ENCODE measurements at regions not wholly inside any gene's neighbourhood (a gene's known extent, or its start where the extent isn't known, plus 50 kb on each side); places are given as distances from the start of the nearest gene placed in this dataset.

DNA sequence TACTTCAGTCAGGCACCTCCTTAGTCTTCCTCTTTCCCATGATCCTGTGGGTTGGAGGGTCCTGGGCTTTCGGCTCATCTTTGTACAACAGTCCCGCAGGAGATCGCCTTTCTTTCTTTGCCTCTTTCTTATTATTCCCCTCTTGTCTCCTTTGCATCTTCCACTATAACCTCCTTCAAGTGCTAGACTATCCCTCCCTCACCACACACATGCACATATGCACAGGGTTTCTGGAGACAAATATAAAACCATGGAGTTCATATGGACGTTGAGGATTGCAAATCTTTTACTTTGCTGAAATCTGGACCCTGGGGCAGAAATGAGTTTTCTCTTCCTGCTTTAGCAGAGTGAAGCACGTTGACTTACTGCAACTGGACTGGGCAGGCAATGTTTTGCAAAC, 80.3 kb downstream of the TMEM17 start:
- Histone ChIP-seq H3K4me1 (peaks cover 38% of the 10 kb centered on the region), H3K36me3 (no peaks in the 10 kb centered on the region), H3K27me3 (no peaks in the 10 kb centered on the region), H3K27ac (peak overlapping the region; percentile 68), H3K4me3 (no peak overlapping the region), H3K9me3 (no peaks in the 10 kb centered on the region)
- 67% methylated on average over 5 of the region's 5 CpGs for WGBS
- DNase-seq (ENCODE audit: low spot score in 2 of 2): no peak
- TF ChIP-seq POLR2A (IDR thresholded peaks at IDR 0.05) (no peak), POLR2AphosphoS5 (IDR thresholded peaks at IDR 0.05) (no peak), EP300 (IDR thresholded peaks at IDR 0.05) (no peak)
- TF ChIP-seq, protein P1, sequence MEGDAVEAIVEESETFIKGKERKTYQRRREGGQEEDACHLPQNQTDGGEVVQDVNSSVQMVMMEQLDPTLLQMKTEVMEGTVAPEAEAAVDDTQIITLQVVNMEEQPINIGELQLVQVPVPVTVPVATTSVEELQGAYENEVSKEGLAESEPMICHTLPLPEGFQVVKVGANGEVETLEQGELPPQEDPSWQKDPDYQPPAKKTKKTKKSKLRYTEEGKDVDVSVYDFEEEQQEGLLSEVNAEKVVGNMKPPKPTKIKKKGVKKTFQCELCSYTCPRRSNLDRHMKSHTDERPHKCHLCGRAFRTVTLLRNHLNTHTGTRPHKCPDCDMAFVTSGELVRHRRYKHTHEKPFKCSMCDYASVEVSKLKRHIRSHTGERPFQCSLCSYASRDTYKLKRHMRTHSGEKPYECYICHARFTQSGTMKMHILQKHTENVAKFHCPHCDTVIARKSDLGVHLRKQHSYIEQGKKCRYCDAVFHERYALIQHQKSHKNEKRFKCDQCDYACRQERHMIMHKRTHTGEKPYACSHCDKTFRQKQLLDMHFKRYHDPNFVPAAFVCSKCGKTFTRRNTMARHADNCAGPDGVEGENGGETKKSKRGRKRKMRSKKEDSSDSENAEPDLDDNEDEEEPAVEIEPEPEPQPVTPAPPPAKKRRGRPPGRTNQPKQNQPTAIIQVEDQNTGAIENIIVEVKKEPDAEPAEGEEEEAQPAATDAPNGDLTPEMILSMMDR (IDR thresholded peaks at IDR 0.05): no peak

DNA sequence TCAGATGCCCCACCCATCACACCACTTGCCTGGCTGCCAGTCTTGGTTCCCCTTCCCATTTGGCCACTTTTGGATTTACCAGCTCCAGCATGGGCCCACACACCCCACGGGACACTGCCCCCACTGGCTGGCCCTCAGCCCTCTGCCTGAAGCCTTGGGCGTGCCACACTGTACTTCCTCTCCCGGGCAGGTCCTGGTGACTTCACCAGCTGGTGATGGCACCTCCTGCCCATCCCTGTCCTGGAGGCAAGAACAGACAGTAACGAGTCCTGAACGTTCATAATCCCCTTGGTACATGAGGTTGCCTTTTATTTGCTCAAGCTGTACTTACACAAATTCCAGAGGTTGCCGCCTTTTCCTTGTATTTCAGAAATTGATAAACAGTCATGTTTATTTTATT, 81.1 kb downstream of the TMEM17 start:
- TF ChIP-seq EP300 (IDR thresholded peaks at IDR 0.05): no peak
- peak in 2 of 3 donors; percentile 17 to 86 for TF ChIP-seq POLR2AphosphoS5 (IDR thresholded peaks at IDR 0.05)
- Histone ChIP-seq H3K36me3 (no peaks in the 10 kb centered on the region), H3K9me3 (no peaks in the 10 kb centered on the region), H3K27ac (peak overlapping the region; percentile 68), H3K4me1 (peaks cover 38% of the 10 kb centered on the region), H3K27me3 (no peaks in the 10 kb centered on the region), H3K4me3 (no peak overlapping the region)
- 39% methylated on average over 5 of the region's 6 CpGs for WGBS
- peak in 1 of 2 donors; percentile 76 for DNase-seq (ENCODE audit: low spot score in 2 of 2)

DNA sequence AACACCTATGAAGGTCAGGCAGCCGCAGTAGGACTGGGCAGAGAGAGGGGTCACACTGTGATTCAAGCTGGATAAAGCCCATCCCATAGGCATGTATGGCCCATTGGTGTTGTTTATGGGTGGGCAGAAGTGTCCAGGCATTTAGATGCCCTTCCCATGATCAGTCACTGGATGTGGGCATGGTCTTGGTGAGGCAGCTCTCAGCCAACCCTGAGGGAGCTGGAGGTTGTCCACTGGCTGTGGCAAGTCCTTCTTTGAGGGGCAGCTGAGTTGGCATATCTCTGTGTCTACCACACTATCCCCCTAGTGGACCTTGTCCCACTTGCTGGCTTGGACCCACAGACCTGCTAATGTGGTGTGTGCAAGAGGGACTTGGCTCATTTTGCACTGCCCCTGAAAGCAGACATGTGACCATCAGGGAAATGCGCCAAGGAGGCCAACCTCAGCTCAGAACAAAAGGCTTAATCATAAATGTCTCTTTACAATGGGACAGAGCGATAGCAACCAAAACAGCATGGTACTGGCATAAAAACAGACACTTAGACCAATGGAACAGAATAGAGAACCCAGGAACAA, 82.0 kb downstream of the TMEM17 start:
- Histone ChIP-seq H3K9me3 (no peaks in the 10 kb centered on the region), H3K27me3 (no peaks in the 10 kb centered on the region), H3K27ac (peak overlapping the region; percentile 68), H3K4me3 (no peak overlapping the region), H3K36me3 (no peaks in the 10 kb centered on the region), H3K4me1 (peaks cover 38% of the 10 kb centered on the region)
- DNase-seq (ENCODE audit: low spot score in 2 of 2): no peak
- TF ChIP-seq POLR2A (IDR thresholded peaks at IDR 0.05): no peak
- TF ChIP-seq EP300 (IDR thresholded peaks at IDR 0.05): no peak
- no peak for TF ChIP-seq POLR2AphosphoS5 (IDR thresholded peaks at IDR 0.05)
- TF ChIP-seq, protein P1 (IDR thresholded peaks at IDR 0.05): no peak
- WGBS: 89% methylated on average over 3 of the region's 3 CpGs

DNA sequence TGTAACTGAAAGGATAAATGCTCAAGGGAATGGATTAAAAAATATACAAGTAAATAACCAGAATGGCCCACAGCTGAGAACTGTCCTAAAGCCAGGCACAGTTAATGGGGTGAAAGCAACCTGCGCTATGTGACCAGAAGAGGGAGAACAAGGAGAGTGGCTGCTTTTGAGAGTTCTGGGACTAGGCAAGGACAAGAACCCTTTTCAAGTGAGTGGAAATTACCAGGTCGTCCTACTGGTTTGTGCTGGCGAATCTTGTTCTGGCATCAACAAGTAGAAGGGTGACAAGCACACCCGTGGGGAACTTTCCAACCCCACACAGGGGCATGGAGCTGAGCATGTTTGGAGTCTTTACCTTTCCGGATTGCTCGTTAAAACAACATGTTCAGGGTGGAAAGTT, 82.8 kb downstream of the TMEM17 start:
- Histone ChIP-seq H3K4me1 (peaks cover 38% of the 10 kb centered on the region), H3K4me3 (no peak overlapping the region), H3K36me3 (no peaks in the 10 kb centered on the region), H3K9me3 (no peaks in the 10 kb centered on the region), H3K27ac (peak overlapping the region; percentile 68), H3K27me3 (no peaks in the 10 kb centered on the region)
- 43% methylated on average over 6 of the region's 6 CpGs for WGBS
- DNase-seq (ENCODE audit: low spot score in 2 of 2): no peak
- no peak for TF ChIP-seq POLR2A (IDR thresholded peaks at IDR 0.05)
- TF ChIP-seq, protein P1 (IDR thresholded peaks at IDR 0.05): peak in 1 of 2 donors; percentile 26
- TF ChIP-seq POLR2AphosphoS5 (IDR thresholded peaks at IDR 0.05): no peak
- no peak for TF ChIP-seq EP300 (IDR thresholded peaks at IDR 0.05)

DNA sequence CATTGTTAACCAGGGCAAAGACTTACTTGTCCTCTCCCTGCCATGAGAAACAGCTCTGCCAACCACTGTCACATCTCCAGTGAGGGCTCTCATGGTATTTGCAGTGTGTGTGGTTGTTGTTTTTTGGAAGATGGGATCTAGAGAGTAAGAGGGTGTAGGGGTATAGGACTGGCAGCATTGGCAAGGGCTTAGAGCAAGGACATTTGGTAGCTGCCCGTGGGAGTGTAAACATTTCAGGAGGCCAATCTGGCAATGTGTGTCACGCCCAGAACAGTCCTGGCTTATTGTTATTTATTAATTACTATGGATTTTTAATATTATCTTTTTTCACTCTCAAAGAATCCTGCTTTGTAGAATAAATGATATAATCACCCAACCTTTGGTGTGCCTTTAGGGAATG, 90.5 kb downstream of the TMEM17 start:
- no peaks in the 10 kb centered on the region for H3K36me3 ChIP-seq
- no peak for DNase-seq (ENCODE audit: low spot score in 2 of 2)
- H3K9me3 ChIP-seq: no peaks in the 10 kb centered on the region
- H3K27me3 ChIP-seq: no peaks in the 10 kb centered on the region
- peak overlapping the region; percentile 51 for H3K27ac ChIP-seq
- TF ChIP-seq, protein P1 (IDR thresholded peaks at IDR 0.05): no peak
- TF ChIP-seq POLR2AphosphoS5 (IDR thresholded peaks at IDR 0.05): no peak
- TF ChIP-seq POLR2A (IDR thresholded peaks at IDR 0.05): no peak
- no peak for TF ChIP-seq EP300 (IDR thresholded peaks at IDR 0.05)
- 86% methylated on average over 2 of the region's 2 CpGs for WGBS
- H3K4me1 ChIP-seq: peaks cover 19% of the 10 kb centered on the region
- H3K4me3 ChIP-seq: no peak overlapping the region

DNA sequence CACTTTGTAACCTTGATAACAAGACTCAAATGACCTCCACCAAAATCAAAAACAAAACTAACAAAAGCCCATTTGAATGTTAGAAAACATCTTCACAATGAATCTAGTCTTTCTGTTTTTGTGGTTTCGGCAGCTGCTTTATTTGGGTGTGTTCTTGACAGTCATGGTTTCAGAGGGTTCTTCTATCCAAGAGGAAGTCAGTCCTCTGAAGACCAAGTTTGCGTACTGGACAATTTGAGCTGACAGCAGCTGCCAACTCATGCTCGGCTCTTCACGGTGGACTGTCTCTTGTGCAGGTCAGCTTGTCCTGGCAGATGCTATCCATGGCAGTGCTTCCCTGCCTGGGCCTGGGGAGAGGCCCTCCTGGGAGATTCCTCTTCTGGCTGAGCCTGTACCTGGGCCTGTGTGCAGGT, 91.0 kb downstream of the TMEM17 start:
- Histone ChIP-seq H3K4me3 (no peak overlapping the region), H3K4me1 (peaks cover 24% of the 10 kb centered on the region), H3K36me3 (no peaks in the 10 kb centered on the region), H3K27me3 (no peaks in the 10 kb centered on the region), H3K9me3 (no peaks in the 10 kb centered on the region), H3K27ac (peak overlapping the region; percentile 51)
- 57% methylated on average over 4 of the region's 4 CpGs for WGBS
- no peak for DNase-seq (ENCODE audit: low spot score in 2 of 2)
- TF ChIP-seq EP300 (IDR thresholded peaks at IDR 0.05) (no peak), POLR2AphosphoS5 (IDR thresholded peaks at IDR 0.05) (no peak), POLR2A (IDR thresholded peaks at IDR 0.05) (no peak)
- TF ChIP-seq, protein P1 (IDR thresholded peaks at IDR 0.05): no peak
